ENCODE measurements at regions not wholly inside any gene's neighbourhood (a gene's known extent, or its start where the extent isn't known, plus 50 kb on each side); places are given as distances from the start of the nearest gene placed in this dataset.

GRCh38 chr1:185450917-185451316, 133.9 kb upstream of the IVNS1ABP start:
- no peak overlapping the region for H3K4me3 Mint-ChIP-seq
- no peak for ATAC-seq (ENCODE audit: low read depth in 2 of 2)
- H3K27ac Mint-ChIP-seq, result no peak overlapping the region

GRCh38 chr1:185450060-185450788, 133.2 kb upstream of the IVNS1ABP start:
- Mint-ChIP-seq H3K4me1 (no peaks in the 10 kb centered on the region), H3K27me3 (no peaks in the 10 kb centered on the region), H3K4me3 (no peak overlapping the region), H3K36me3 (no peaks in the 10 kb centered on the region), H3K27ac (no peak overlapping the region), H3K9me3 (peaks cover 0 to 5% (median 0%) of the 10 kb centered on the region in 7 donors)
- no peak for DNase-seq
- ATAC-seq (ENCODE audit: low read depth in 2 of 2), result no peak

More at GRCh38 chr1:185450917-185451316, 133.9 kb upstream of the IVNS1ABP start:
- H3K27me3 Mint-ChIP-seq, result no peaks in the 10 kb centered on the region
- H3K4me1 Mint-ChIP-seq, result no peaks in the 10 kb centered on the region
- DNase-seq, result no peak
- peaks cover 0 to 5% (median 0%) of the 10 kb centered on the region in 7 donors for H3K9me3 Mint-ChIP-seq
- no peaks in the 10 kb centered on the region for H3K36me3 Mint-ChIP-seq

- Mint-ChIP-seq H3K36me3 (no peaks in the 10 kb centered on the region), H3K9me3 (peaks cover 0 to 5% (median 0%) of the 10 kb centered on the region in 7 donors), H3K4me3 (no peak overlapping the region), H3K27me3 (no peaks in the 10 kb centered on the region), H3K27ac (no peak overlapping the region), H3K4me1 (no peaks in the 10 kb centered on the region)
- no peak for DNase-seq
- ATAC-seq (ENCODE audit: low read depth in 2 of 2), result no peak
Measured at GRCh38 chr1:185449378-185450059, 132.5 kb upstream of the IVNS1ABP start.

- DNase-seq (no peak), ATAC-seq (ENCODE audit: low read depth in 2 of 2) (no peak)
- Mint-ChIP-seq H3K9me3 (peaks cover 0 to 5% (median 0%) of the 10 kb centered on the region in 7 donors), H3K4me3 (no peak overlapping the region), H3K36me3 (no peaks in the 10 kb centered on the region), H3K4me1 (no peaks in the 10 kb centered on the region), H3K27me3 (no peaks in the 10 kb centered on the region), H3K27ac (no peak overlapping the region)
Measured at GRCh38 chr1:185448591-185449186, 131.6 kb upstream of the IVNS1ABP start.

- Mint-ChIP-seq H3K4me3 (no peak overlapping the region), H3K9me3 (peaks cover 0 to 5% (median 0%) of the 10 kb centered on the region in 7 donors), H3K36me3 (no peaks in the 10 kb centered on the region), H3K27me3 (no peaks in the 10 kb centered on the region), H3K4me1 (no peaks in the 10 kb centered on the region), H3K27ac (no peak overlapping the region)
- no peak for ATAC-seq (ENCODE audit: low read depth in 2 of 2)
- no peak for DNase-seq
Measured at GRCh38 chr1:185446131-185446530, 129.1 kb upstream of the IVNS1ABP start.

GRCh38 chr1:185445594-185445993, 128.6 kb upstream of the IVNS1ABP start:
- Mint-ChIP-seq H3K4me3 (no peak overlapping the region), H3K27me3 (no peaks in the 10 kb centered on the region), H3K9me3 (peaks cover 0 to 5% (median 0%) of the 10 kb centered on the region in 7 donors), H3K27ac (no peak overlapping the region), H3K36me3 (no peaks in the 10 kb centered on the region), H3K4me1 (no peaks in the 10 kb centered on the region)
- DNase-seq, result no peak
- ATAC-seq (ENCODE audit: low read depth in 2 of 2), result no peak

- Mint-ChIP-seq H3K9me3 (peaks cover 0 to under 1% (median 0%) of the 10 kb centered on the region in 7 donors), H3K27ac (no peak overlapping the region), H3K4me3 (no peak overlapping the region), H3K27me3 (no peaks in the 10 kb centered on the region), H3K4me1 (no peaks in the 10 kb centered on the region), H3K36me3 (no peaks in the 10 kb centered on the region)
- DNase-seq (no peak), ATAC-seq (ENCODE audit: low read depth in 2 of 2) (no peak)
Measured at GRCh38 chr1:185444676-185445075, 127.6 kb upstream of the IVNS1ABP start.

GRCh38 chr1:185442050-185442449, 125.0 kb upstream of the IVNS1ABP start:
- Mint-ChIP-seq H3K4me1 (no peaks in the 10 kb centered on the region), H3K27ac (no peak overlapping the region), H3K36me3 (no peaks in the 10 kb centered on the region), H3K27me3 (no peaks in the 10 kb centered on the region), H3K4me3 (peak overlapping the region in 1 of 8 donors; percentile 45), H3K9me3 (no peaks in the 10 kb centered on the region)
- ATAC-seq (ENCODE audit: low read depth in 2 of 2) (no peak), DNase-seq (no peak)

- no peaks in the 10 kb centered on the region for H3K27me3 Mint-ChIP-seq
- H3K36me3 Mint-ChIP-seq, result no peaks in the 10 kb centered on the region
- H3K9me3 Mint-ChIP-seq, result no peaks in the 10 kb centered on the region
- H3K4me1 Mint-ChIP-seq, result no peaks in the 10 kb centered on the region
- DNase-seq (no peak), ATAC-seq (ENCODE audit: low read depth in 2 of 2) (no peak)
- no peak overlapping the region for H3K4me3 Mint-ChIP-seq
- H3K27ac Mint-ChIP-seq, result no peak overlapping the region
Measured at GRCh38 chr1:185441605-185442004, 124.6 kb upstream of the IVNS1ABP start.

GRCh38 chr1:185440877-185441276, 123.8 kb upstream of the IVNS1ABP start:
- H3K4me3 Mint-ChIP-seq, result no peak overlapping the region
- H3K27ac Mint-ChIP-seq, result no peak overlapping the region
- H3K9me3 Mint-ChIP-seq, result no peaks in the 10 kb centered on the region
- H3K4me1 Mint-ChIP-seq, result no peaks in the 10 kb centered on the region
- H3K36me3 Mint-ChIP-seq, result no peaks in the 10 kb centered on the region
- ATAC-seq (ENCODE audit: low read depth in 2 of 2), result no peak
- H3K27me3 Mint-ChIP-seq, result no peaks in the 10 kb centered on the region
- DNase-seq, result no peak

GRCh38 chr1:185439727-185440415, 122.8 kb upstream of the IVNS1ABP start:
- H3K9me3 Mint-ChIP-seq, result no peaks in the 10 kb centered on the region
- H3K27ac Mint-ChIP-seq, result no peak overlapping the region
- H3K4me1 Mint-ChIP-seq, result no peaks in the 10 kb centered on the region
- H3K4me3 Mint-ChIP-seq, result no peak overlapping the region
- no peaks in the 10 kb centered on the region for H3K27me3 Mint-ChIP-seq
- DNase-seq, result peak; percentile 25
- ATAC-seq (ENCODE audit: low read depth in 2 of 2), result peak; percentile 68 to 77
- no peaks in the 10 kb centered on the region for H3K36me3 Mint-ChIP-seq

- no peak for DNase-seq
- Mint-ChIP-seq H3K36me3 (no peaks in the 10 kb centered on the region), H3K4me1 (no peaks in the 10 kb centered on the region), H3K9me3 (no peaks in the 10 kb centered on the region), H3K27ac (no peak overlapping the region), H3K4me3 (no peak overlapping the region), H3K27me3 (no peaks in the 10 kb centered on the region)
- ATAC-seq (ENCODE audit: low read depth in 2 of 2), result no peak
Measured at GRCh38 chr1:185438936-185439335, 121.9 kb upstream of the IVNS1ABP start.

GRCh38 chr1:185435696-185436379, 118.8 kb upstream of the IVNS1ABP start:
- Mint-ChIP-seq H3K9me3 (peaks cover 0 to 3% (median 0%) of the 10 kb centered on the region in 7 donors), H3K27me3 (no peaks in the 10 kb centered on the region), H3K4me1 (no peaks in the 10 kb centered on the region), H3K4me3 (no peak overlapping the region), H3K36me3 (no peaks in the 10 kb centered on the region), H3K27ac (no peak overlapping the region)
- DNase-seq (no peak), ATAC-seq (ENCODE audit: low read depth in 2 of 2) (no peak)

Data from naive B cell (primary cell).